H1 (cell line): ENCODE measurements at regions not wholly inside any gene's neighbourhood (a gene's known extent, or its start where the extent isn't known, plus 50 kb on each side); places are given as distances from the start of the nearest gene placed in this dataset.

ENCODE experiments used
- CTCF ChIA-PET: fragments of 300-600 bp; sonication (Branson Sonifier 250); formaldehyde crosslinking; loops from one replicate; lab custom pipeline; 2021; ENCODE audit not compliant: partially characterized antibody; lab: Charles Lee
- POLR2A ChIA-PET: fragments of 300-600 bp; sonication (Branson Sonifier 250); formaldehyde crosslinking; loops from one replicate; lab custom pipeline; 2021; ENCODE audit warnings: inconsistent platforms; ENCODE audit not compliant: partially characterized antibody; lab: Charles Lee
- DNase-seq, 2 experiments: peaks; one replicate each; pipeline versions ENCODE4 v3.0.0 to v3.0.0-alpha.2; 2010 to 2022; ENCODE audit warnings: low spot score in 2 of 2, low read depth in 1 of 2, mixed read lengths in 1 of 2
- FAIRE-seq: peaks from 2 replicates; lab custom pipeline; 2011; peaks lifted over from hg19 to GRCh38; lab: Jason Lieb, UNC
- H2AFZ ChIP-seq: 2 replicates; pipeline ENCODE4 v1.8.1; 2012; ENCODE audit warnings: low read length, inconsistent platforms
- H2AK5ac ChIP-seq: 2 replicates; pipeline ENCODE4 v1.6.1; 2013; ENCODE audit warnings: low read depth, low read length
- H2BK120ac ChIP-seq: replicated peaks from 2 replicates; pipeline ENCODE3; 2013; ENCODE audit warnings: low read depth, low read length, inconsistent platforms
- H2BK12ac ChIP-seq: 2 replicates; pipeline ENCODE4 v1.6.1; 2013; ENCODE audit warnings: low read depth, low read length
- H2BK15ac ChIP-seq: 2 replicates; pipeline ENCODE4 v1.6.1; 2013; ENCODE audit warnings: low read length
- H2BK20ac ChIP-seq: 2 replicates; pipeline ENCODE4 v1.6.1; 2013; ENCODE audit warnings: low read length
- H2BK5ac ChIP-seq: 2 replicates; pipeline ENCODE4 v1.6.1; 2013; ENCODE audit warnings: low read depth, low read length
- H3K14ac ChIP-seq: 2 replicates; pipeline ENCODE4 v1.6.1; 2013; ENCODE audit warnings: inconsistent platforms; ENCODE audit not compliant: insufficient read length
- H3K18ac ChIP-seq: 2 replicates; pipeline ENCODE4 v1.6.1; 2013; ENCODE audit warnings: low read length; ENCODE audit errors: extremely low read depth
- H3K23ac ChIP-seq: 2 replicates; pipeline ENCODE4 v1.6.1; 2013; ENCODE audit warnings: inconsistent platforms; ENCODE audit not compliant: insufficient read length
- H3K23me2 ChIP-seq: 2 replicates; pipeline ENCODE4 v1.6.1; 2013; ENCODE audit warnings: low read depth, low read length
- H3K27ac ChIP-seq: 2 replicates; pipeline ENCODE4 v1.6.1; 2011; ENCODE audit warnings: low read depth, low read length, inconsistent platforms
- H3K27me3 ChIP-seq, 4 experiments: replicated peaks in 1 of 4; 1 replicate in 1 of 4; 2 replicates in 3 of 4; pipeline versions ENCODE4 v1.6.1 to v1.8.1; 2011 to 2013; ENCODE audit warnings: low read length in 3 of 4, mild to moderate bottlenecking in 3 of 4, inconsistent platforms in 2 of 4, mixed read lengths in 2 of 4, moderate library complexity in 1 of 4; ENCODE audit not compliant: control insufficient read depth in 3 of 4, insufficient read depth in 3 of 4; ENCODE audit errors: extremely low read depth in 1 of 4
- H3K36me3 ChIP-seq, 4 experiments: 2 replicates each; pipeline versions ENCODE4 v1.6.1 to v1.8.1; 2011 to 2013; ENCODE audit warnings: mild to moderate bottlenecking in 4 of 4, low read length in 3 of 4, moderate library complexity in 2 of 4, control low read depth in 1 of 4, inconsistent platforms in 1 of 4; ENCODE audit not compliant: insufficient read depth in 4 of 4, control insufficient read depth in 2 of 4
- H3K4ac ChIP-seq: replicated peaks from 2 replicates; pipeline ENCODE3; 2013; ENCODE audit warnings: low read length, low read depth, mixed read lengths, inconsistent platforms; ENCODE audit not compliant: insufficient read length
- H3K4me1 ChIP-seq, 4 experiments: replicated peaks in 1 of 4; 1 replicate in 1 of 4; 2 replicates in 3 of 4; pipeline versions ENCODE4 v1.6.1 to v1.8.1; 2011 to 2013; ENCODE audit warnings: low read length in 3 of 4, inconsistent platforms in 2 of 4, mixed read lengths in 1 of 4; ENCODE audit not compliant: insufficient read depth in 4 of 4, control insufficient read depth in 3 of 4
- H3K4me2 ChIP-seq, 2 experiments: 2 replicates each; pipeline versions ENCODE4 v1.6.1 to v1.8.1; 2011 to 2013; ENCODE audit warnings: low read depth in 2 of 2, low read length in 2 of 2, control low read depth in 1 of 2, inconsistent platforms in 1 of 2, mild to moderate bottlenecking in 1 of 2; ENCODE audit not compliant: insufficient read depth in 1 of 2
- H3K4me3 ChIP-seq, 4 experiments: fragments of 200-600, 300-600 bp in 1 of 4; sonication (generic), shearing (Covaris generic), sonication (Bioruptor Twin) in 1 of 4; 2 replicates each; pipeline versions ENCODE4 v1.5.1 to v1.8.1; 2011 to 2016; ENCODE audit warnings: low read length in 4 of 4, low read depth in 3 of 4, control low read depth in 2 of 4, inconsistent platforms in 2 of 4, mild to moderate bottlenecking in 2 of 4, mixed read lengths in 1 of 4, moderate library complexity in 1 of 4; ENCODE audit not compliant: insufficient read depth in 2 of 4; ENCODE audit errors: extremely low read depth in 1 of 4
- H3K56ac ChIP-seq: replicated peaks from 2 replicates; pipeline ENCODE3; 2013; ENCODE audit warnings: low read depth, mild to moderate bottlenecking, mixed read lengths, low read length, inconsistent platforms; ENCODE audit not compliant: insufficient read length
- H3K79me1 ChIP-seq: 2 replicates; pipeline ENCODE4 v1.6.1; 2013; ENCODE audit warnings: low read depth, low read length, control low read depth
- H3K79me2 ChIP-seq, 2 experiments: 2 replicates each; pipeline versions ENCODE4 v1.6.1 to v1.8.1; 2012 to 2013; ENCODE audit warnings: low read length in 2 of 2, mild to moderate bottlenecking in 2 of 2, inconsistent platforms in 1 of 2; ENCODE audit not compliant: insufficient read depth in 2 of 2, control insufficient read depth in 1 of 2
- H3K9ac ChIP-seq, 4 experiments: replicated peaks in 1 of 4; 1 replicate in 1 of 4; 2 replicates in 3 of 4; pipeline versions ENCODE4 v1.6.1 to v1.8.1; 2011 to 2013; ENCODE audit warnings: low read depth in 3 of 4, low read length in 3 of 4, control low read depth in 2 of 4, mild to moderate bottlenecking in 2 of 4, moderate library complexity in 2 of 4, inconsistent platforms in 1 of 4; ENCODE audit errors: extremely low read depth in 1 of 4
- H3K9me3 ChIP-seq, 2 experiments: 2 replicates each; pipeline versions ENCODE4 v1.6.1 to v1.8.1; 2012 to 2013; ENCODE audit warnings: mild to moderate bottlenecking in 2 of 2, moderate library complexity in 2 of 2, control low read depth in 1 of 2, inconsistent platforms in 1 of 2, low read depth in 1 of 2, low read length in 1 of 2, mixed read lengths in 1 of 2; ENCODE audit not compliant: insufficient read depth in 2 of 2
- H4K20me1 ChIP-seq, 2 experiments: replicated peaks in 1 of 2; 2 replicates each; pipeline versions ENCODE3 to v1.8.1; 2011 to 2013; ENCODE audit warnings: inconsistent platforms in 2 of 2, low read length in 2 of 2, mild to moderate bottlenecking in 1 of 2; ENCODE audit not compliant: insufficient read depth in 2 of 2, control insufficient read depth in 1 of 2
- H4K5ac ChIP-seq: 2 replicates; pipeline ENCODE4 v1.6.1; 2013; ENCODE audit warnings: low read length, low read depth, mixed read lengths, inconsistent platforms; ENCODE audit not compliant: insufficient read length
- H4K8ac ChIP-seq: 2 replicates; pipeline ENCODE4 v1.8.0; 2013; ENCODE audit warnings: mild to moderate bottlenecking, moderate library complexity, low read length, inconsistent platforms; ENCODE audit not compliant: insufficient read depth; ENCODE audit errors: extremely low read depth
- H4K91ac ChIP-seq: replicated peaks from 2 replicates; pipeline ENCODE3; 2013; ENCODE audit warnings: low read length, mixed read lengths, inconsistent platforms; ENCODE audit not compliant: insufficient read length
- EZH2 ChIP-seq: fragments of 200-600 bp; sonication (generic); IDR thresholded peaks from 2 replicates; pipeline ENCODE4 v1.7.1; 2012; ENCODE audit warnings: low read depth, mild to moderate bottlenecking, moderate library complexity, low read length, inconsistent platforms; ENCODE audit not compliant: severe bottlenecking
- FOSL1 ChIP-seq: IDR thresholded peaks from 2 replicates; pipeline ENCODE4 v1.6.1; 2011; ENCODE audit warnings: mild to moderate bottlenecking, low read depth, low read length, moderate library complexity; ENCODE audit not compliant: insufficient read depth
- HDAC2 ChIP-seq, 2 experiments: fragments of 300-600 bp in 1 of 2; sonication (generic) in 1 of 2; IDR thresholded peaks; 2 replicates each; pipeline ENCODE4 v1.6.1; 2011 to 2012; ENCODE audit warnings: low read depth in 2 of 2, low read length in 2 of 2, mild to moderate bottlenecking in 2 of 2, moderate library complexity in 2 of 2, borderline replicate concordance in 1 of 2, inconsistent platforms in 1 of 2
- KDM5A ChIP-seq: fragments of 200-600 bp; IDR thresholded peaks from 2 replicates; pipeline ENCODE4 v1.7.1; 2012; ENCODE audit warnings: mild to moderate bottlenecking, low read length, inconsistent platforms, mixed read lengths
- RBBP5 ChIP-seq: IDR thresholded peaks from 2 replicates; pipeline ENCODE4 v1.7.1; 2012; ENCODE audit warnings: low read depth, mild to moderate bottlenecking, inconsistent platforms, low read length, moderate library complexity, borderline replicate concordance
- WGBS, 2 experiments: shearing (Covaris generic) in 1 of 2; methylation state at CpG; one replicate each; pipeline versions ENCODE4 v1.1.6 to v1.1.7; 2013 to 2015; ENCODE audit warnings: low lambda C conversion rate in 2 of 2, mixed read lengths in 2 of 2, inconsistent platforms in 1 of 2, low coverage in 1 of 2, missing lambda C conversion rate in 1 of 2; ENCODE audit not compliant: insufficient replicate concordance in 2 of 2, insufficient coverage in 1 of 2, insufficient read length in 1 of 2; ENCODE audit errors: extremely low coverage in 1 of 2, missing lambda C conversion rate in 1 of 2; 5-methylcytosine and 5-hydroxymethylcytosine counted together
- TF ChIP-seq, protein P1 (sequence below): IDR thresholded peaks from 2 replicates; pipeline ENCODE4 v1.6.1; 2011; ENCODE audit warnings: low read depth, mild to moderate bottlenecking, low read length; ENCODE audit not compliant: insufficient read depth

DNA sequence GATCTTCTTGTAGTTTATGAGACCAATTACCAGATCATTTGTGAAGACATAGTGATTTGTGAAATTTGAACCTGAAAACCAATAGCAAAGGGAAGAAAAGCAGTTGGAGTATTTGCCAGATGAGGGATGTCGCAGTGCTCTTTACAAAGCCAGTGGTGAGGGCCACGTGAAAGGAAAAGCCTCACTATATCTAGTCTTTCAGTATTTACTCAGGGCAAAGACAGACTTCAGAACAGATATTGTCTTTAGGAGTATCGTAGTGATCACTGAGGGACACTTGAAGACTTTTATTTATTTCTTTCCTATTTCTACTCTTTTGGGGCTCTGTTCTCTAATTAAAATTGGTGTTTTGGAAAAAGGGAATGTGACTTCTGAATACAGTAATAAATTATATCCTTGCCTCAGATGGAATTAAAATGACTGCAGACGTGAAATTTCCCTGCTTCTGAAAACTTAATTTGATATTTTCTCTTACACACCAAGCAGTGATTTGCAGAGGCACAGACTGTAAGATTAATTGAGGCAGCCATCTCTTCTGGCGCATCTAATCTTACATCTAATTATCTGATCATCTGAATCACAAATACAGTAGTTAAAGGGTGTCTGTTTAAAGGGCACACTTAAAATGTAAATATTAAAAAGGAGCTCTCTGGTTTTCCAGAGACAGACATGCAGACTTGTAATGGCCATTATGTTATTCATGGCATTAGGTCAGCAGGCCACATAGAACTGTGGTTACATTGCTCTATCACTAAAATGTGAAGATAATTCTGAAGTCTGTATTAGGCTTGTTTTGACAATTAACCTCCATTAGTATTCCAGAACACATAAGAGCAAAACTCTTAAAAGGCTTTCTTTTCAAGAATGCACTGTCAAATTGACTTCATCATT lies 193.0 kb upstream of the GOLIM4 start:
- Histone ChIP-seq H3K27ac (no peak overlapping the region), H3K9me3 (no peaks in the 10 kb centered on the region), H3K4ac (no peak overlapping the region), H3K79me1 (no peaks in the 10 kb centered on the region), H3K4me2 (no peak overlapping the region), H4K8ac (no peak overlapping the region), H4K91ac (no peak overlapping the region), H2BK20ac (no peak overlapping the region), H3K23me2 (no peaks in the 10 kb centered on the region), H2BK120ac (no peak overlapping the region), H2AFZ (no peak overlapping the region), H3K4me1 (peaks cover 0 to 6% (median 3%) of the 10 kb centered on the region in 4 experiments; a peak in 2 of 7 replicates), H2BK5ac (no peak overlapping the region), H4K20me1 (no peaks in the 10 kb centered on the region), H2AK5ac (no peak overlapping the region), H2BK12ac (no peak overlapping the region), H3K79me2 (no peaks in the 10 kb centered on the region), H3K27me3 (no peaks in the 10 kb centered on the region), H3K18ac (no peak overlapping the region), H4K5ac (no peak overlapping the region), H3K36me3 (no peaks in the 10 kb centered on the region), H2BK15ac (no peak overlapping the region), H3K23ac (no peak overlapping the region), H3K4me3 (no peak overlapping the region), H3K14ac (no peak overlapping the region), H3K56ac (no peak overlapping the region), H3K9ac (no peak overlapping the region)
- CTCF ChIA-PET, result interaction anchor here (0.8 kb wide), 1 partner anchor 17 kb away, joined by 3 read pairs; no protein-coding TSS in a partner anchor
- TF ChIP-seq, protein P1, sequence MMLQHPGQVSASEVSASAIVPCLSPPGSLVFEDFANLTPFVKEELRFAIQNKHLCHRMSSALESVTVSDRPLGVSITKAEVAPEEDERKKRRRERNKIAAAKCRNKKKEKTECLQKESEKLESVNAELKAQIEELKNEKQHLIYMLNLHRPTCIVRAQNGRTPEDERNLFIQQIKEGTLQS, result no peak
- TF ChIP-seq FOSL1 (no peak), KDM5A (no peak), EZH2 (no peak), RBBP5 (no peak), HDAC2 (IDR thresholded peaks at IDR 0.05; ENCODE audit: borderline replicate concordance in 1 of 2, low read depth in 2 of 2, low read length in 2 of 2) (no peak)
- WGBS, 2 experiments, result 81% methylated on average over 5 of the region's 5 CpGs; no CpG with 5 or more reads in 1 of the 2 experiments
- POLR2A ChIA-PET, result interaction anchor here (0.8 to 1.2 kb wide), 3 partner anchors 12 to 30 kb away, joined by 3 to 5 read pairs (median 3); no protein-coding TSS in a partner anchor
- DNase-seq (no peak), FAIRE-seq (no peak)
